DOHH2 (cell line): ENCODE measurements at regions not wholly inside any gene's neighbourhood (a gene's known extent, or its start where the extent isn't known, plus 50 kb on each side); places are given as distances from the start of the nearest gene placed in this dataset.

Source experiments
- H3F3A ChIP-seq: fragments of 200-600 bp; sonication (generic), shearing (Covaris generic); 2 replicates; pipeline ENCODE4 v1.6.0; 2016; ENCODE audit warnings: antibody characterized with exemption, mild to moderate bottlenecking; ENCODE audit not compliant: control insufficient read depth, insufficient read depth
- H3K27ac ChIP-seq: fragments of 200-600 bp; sonication (generic); 2 replicates; pipeline ENCODE4 v1.5.1; 2014; ENCODE audit warnings: low read depth, mild to moderate bottlenecking, low read length, moderate library complexity
- H3K27me3 ChIP-seq: fragments of 200-600 bp; sonication (generic); 2 replicates; pipeline ENCODE4 v1.6.1; 2014; ENCODE audit warnings: mild to moderate bottlenecking, low read length, mixed read lengths; ENCODE audit not compliant: control insufficient read depth
- H3K36me3 ChIP-seq: fragments of 200-600 bp; sonication (generic); 2 replicates; pipeline ENCODE4 v1.6.1; 2014; ENCODE audit warnings: mild to moderate bottlenecking, low read length, moderate library complexity, mixed read lengths; ENCODE audit not compliant: control insufficient read depth
- H3K4me1 ChIP-seq: fragments of 200-600 bp; sonication (generic); 2 replicates; pipeline ENCODE4 v1.6.1; 2014; ENCODE audit warnings: mild to moderate bottlenecking, low read length, mixed read lengths; ENCODE audit not compliant: control insufficient read depth
- H3K4me2 ChIP-seq: fragments of 200-600 bp; sonication (generic); 2 replicates; pipeline ENCODE4 v1.6.0; 2014; ENCODE audit warnings: mild to moderate bottlenecking, low read length, moderate library complexity
- H3K4me3 ChIP-seq: fragments of 200-600 bp; sonication (generic); 2 replicates; pipeline ENCODE4 v1.5.1; 2014; ENCODE audit warnings: mild to moderate bottlenecking, low read length, mixed read lengths
- H3K79me2 ChIP-seq: fragments of 200-600 bp; sonication (generic); 2 replicates; pipeline ENCODE4 v1.6.1; 2014; ENCODE audit warnings: mild to moderate bottlenecking, low read length, mixed read lengths; ENCODE audit not compliant: control insufficient read depth
- H3K9me2 ChIP-seq: fragments of 200-600 bp; sonication (generic); replicated peaks from 2 replicates; pipeline ENCODE4 v1.6.1; 2014; ENCODE audit warnings: mild to moderate bottlenecking, low read length, mixed read lengths; ENCODE audit not compliant: control insufficient read depth
- H3K9me3 ChIP-seq: fragments of 200-600 bp; sonication (generic); 2 replicates; pipeline ENCODE4 v1.6.1; 2014; ENCODE audit warnings: antibody characterized with exemption, low read length, mixed read lengths; ENCODE audit not compliant: control insufficient read depth, insufficient read depth
- H4K20me1 ChIP-seq: fragments of 200-600 bp; sonication (generic); 2 replicates; pipeline ENCODE4 v1.6.0; 2014; ENCODE audit warnings: low read depth, mild to moderate bottlenecking, antibody characterized with exemption, low read length, moderate library complexity; ENCODE audit not compliant: control insufficient read depth, insufficient read depth
- CTCF ChIP-seq: fragments of 200-600 bp; sonication (generic); IDR thresholded peaks from one replicate; pipeline ENCODE4 v1.5.1; 2014; ENCODE audit warnings: antibody characterized with exemption, mild to moderate bottlenecking, low read depth, low read length; ENCODE audit not compliant: poor library complexity, severe bottlenecking
- EZH2phosphoT487 ChIP-seq: fragments of 200-600 bp; sonication (generic); IDR thresholded peaks from 2 replicates; pipeline ENCODE4 v1.6.1; 2017; ENCODE audit warnings: borderline replicate concordance, mild to moderate bottlenecking, antibody characterized with exemption, low read length, moderate library complexity, mixed read lengths

- Histone ChIP-seq H3K79me2 (peaks cover 77% of the 10 kb centered on the region), H3K9me2 (no peaks in the 10 kb centered on the region), H3K4me3 (no peak overlapping the region), H3K27ac (no peak overlapping the region), H3K4me1 (peaks cover 43% of the 10 kb centered on the region), H4K20me1 (peaks cover 5% of the 10 kb centered on the region), H3K36me3 (peaks cover 39% of the 10 kb centered on the region), H3F3A (0 out of 2 replicates have a peak, but pooled peaks cover 3% of the 10 kb centered on the region), H3K4me2 (no peak overlapping the region), H3K9me3 (no peaks in the 10 kb centered on the region), H3K27me3 (no peaks in the 10 kb centered on the region)
- TF ChIP-seq CTCF (no peak), EZH2phosphoT487 (no peak)
Measured at GRCh38 chr7:131002600-131002999, 268.6 kb upstream of the KLF14 start.

DNA sequence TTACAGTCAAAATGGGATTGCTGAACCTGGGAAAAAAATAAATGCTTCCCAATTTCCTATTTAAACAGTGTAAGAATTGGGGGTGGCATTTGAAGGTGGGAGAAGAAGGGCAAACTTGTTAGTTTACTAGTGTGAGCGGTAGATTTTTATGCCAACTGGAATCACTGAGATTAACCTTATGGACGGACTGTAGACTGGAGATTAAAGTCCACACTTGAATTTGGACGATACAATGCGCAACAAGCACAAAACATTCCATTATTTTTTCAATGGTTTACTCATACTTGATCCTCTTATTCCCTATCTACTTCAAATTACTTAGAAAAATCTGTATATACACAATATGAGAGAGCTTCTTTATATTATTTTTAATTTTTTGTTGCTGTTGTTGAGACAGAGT lies 269.6 kb upstream of the KLF14 start:
- H3K27me3 ChIP-seq, result no peaks in the 10 kb centered on the region
- H3K4me2 ChIP-seq, result no peak overlapping the region
- H3K27ac ChIP-seq, result no peak overlapping the region
- peaks cover 5% of the 10 kb centered on the region for H4K20me1 ChIP-seq
- no peaks in the 10 kb centered on the region for H3K9me2 ChIP-seq
- peaks cover 43% of the 10 kb centered on the region for H3K4me1 ChIP-seq
- peaks cover 44% of the 10 kb centered on the region for H3K36me3 ChIP-seq
- TF ChIP-seq EZH2phosphoT487 (no peak), CTCF (no peak)
- peaks cover 7% of the 10 kb centered on the region for H3F3A ChIP-seq
- H3K9me3 ChIP-seq, result no peaks in the 10 kb centered on the region
- H3K79me2 ChIP-seq, result peaks cover 82% of the 10 kb centered on the region
- no peak overlapping the region for H3K4me3 ChIP-seq

DNA sequence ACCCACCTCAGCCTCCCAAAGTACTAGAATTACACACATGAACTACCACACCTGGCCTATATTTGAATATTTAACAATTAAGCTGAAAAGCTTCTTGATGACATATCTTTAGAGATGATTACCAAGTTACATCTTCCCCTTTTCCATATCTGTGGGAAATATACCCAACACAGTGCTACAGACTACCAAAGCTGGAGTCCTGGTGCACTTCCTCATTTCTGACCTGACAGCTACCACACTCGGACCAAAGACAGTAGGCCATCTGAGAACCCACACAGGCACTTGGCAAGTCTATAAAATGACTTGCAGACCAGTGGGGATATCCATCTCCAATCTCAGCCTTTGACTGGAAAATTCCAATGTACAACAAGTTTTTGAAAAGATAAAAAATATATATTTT lies 270.4 kb upstream of the KLF14 start:
- Histone ChIP-seq H3K36me3 (peaks cover 40% of the 10 kb centered on the region), H3K79me2 (peaks cover 82% of the 10 kb centered on the region), H3K27ac (no peak overlapping the region), H4K20me1 (peaks cover 5% of the 10 kb centered on the region), H3K4me3 (no peak overlapping the region), H3K4me2 (no peak overlapping the region), H3K9me3 (no peaks in the 10 kb centered on the region), H3K27me3 (no peaks in the 10 kb centered on the region), H3K4me1 (peaks cover 43% of the 10 kb centered on the region), H3F3A (peaks cover 15% of the 10 kb centered on the region), H3K9me2 (no peaks in the 10 kb centered on the region)
- no peak for TF ChIP-seq EZH2phosphoT487
- no peak for TF ChIP-seq CTCF
